GM12892 (cell line): ENCODE measurements at regions not wholly inside any gene's neighbourhood (a gene's known extent, or its start where the extent isn't known, plus 50 kb on each side); places are given as distances from the start of the nearest gene placed in this dataset.

Experiments used
- POLR2A ChIP-seq: IDR thresholded peaks from 2 replicates; pipeline ENCODE4 v1.6.1; 2011; ENCODE audit warnings: low read depth, low read length, control low read depth
- TAF1 ChIP-seq: IDR thresholded peaks from 2 replicates; pipeline ENCODE4 v1.6.1; 2011; ENCODE audit warnings: low read depth, mild to moderate bottlenecking, control low read depth, low read length, borderline replicate concordance

DNA sequence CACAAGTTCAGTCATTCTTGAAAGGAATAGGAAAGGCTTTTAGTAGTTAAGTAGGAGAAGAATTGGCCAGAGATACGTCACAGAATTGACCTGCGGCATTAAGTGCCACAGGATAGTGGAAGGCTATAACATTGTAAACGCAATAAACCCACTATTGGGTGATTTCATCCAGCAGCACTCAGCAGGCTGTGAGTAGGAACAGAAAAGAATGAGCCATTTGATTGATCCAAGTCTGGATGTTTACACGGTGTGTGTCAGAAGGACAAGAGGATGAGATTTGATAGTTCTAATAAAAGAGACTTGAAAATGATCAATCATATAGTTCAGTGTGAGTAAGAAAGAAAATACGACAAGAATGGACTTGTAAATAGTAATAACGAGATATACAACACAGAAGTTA, 110.0 kb upstream of the MTAP start:
- TF ChIP-seq POLR2A = no peak
- no peak for TF ChIP-seq TAF1
